ENCODE measurements at regions not wholly inside any gene's neighbourhood (a gene's known extent, or its start where the extent isn't known, plus 50 kb on each side); places are given as distances from the start of the nearest gene placed in this dataset.

DNA sequence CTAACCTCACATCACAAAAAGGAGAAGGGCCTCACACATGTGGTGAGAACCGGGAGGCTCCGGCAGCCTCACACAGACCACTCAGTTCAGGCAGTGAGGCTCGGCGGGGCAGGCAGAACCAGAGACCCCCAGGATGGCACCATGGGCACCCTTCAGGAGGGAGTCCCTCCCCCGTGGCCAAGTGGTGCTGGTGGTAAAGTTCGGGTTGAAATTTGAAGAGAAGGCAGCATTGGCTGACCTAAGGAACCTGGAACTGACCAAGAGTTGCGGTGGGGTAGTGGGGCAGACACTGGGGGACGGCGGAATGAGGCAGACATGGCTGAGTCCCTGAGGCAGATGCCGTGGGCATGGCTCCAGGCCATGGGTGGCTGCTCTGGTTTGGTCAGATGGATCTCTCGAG, 239.3 kb upstream of the MYT1L start:
- Mint-ChIP-seq H3K4me1 (no peaks in the 10 kb centered on the region), H3K36me3 (ENCODE audit: low read depth) (no peaks in the 10 kb centered on the region), H3K27me3 (no peaks in the 10 kb centered on the region), H3K9me3 (no peaks in the 10 kb centered on the region), H3K27ac (no peak overlapping the region), H3K4me3 (no peak overlapping the region)
- ChIA-PET POLR2A (no interaction called here), CTCF (interaction anchor here (0.6 kb wide), 1 partner anchor 489 kb away, joined by 3 read pairs; no protein-coding TSS in a partner anchor)
- no peak for DNase-seq

DNA sequence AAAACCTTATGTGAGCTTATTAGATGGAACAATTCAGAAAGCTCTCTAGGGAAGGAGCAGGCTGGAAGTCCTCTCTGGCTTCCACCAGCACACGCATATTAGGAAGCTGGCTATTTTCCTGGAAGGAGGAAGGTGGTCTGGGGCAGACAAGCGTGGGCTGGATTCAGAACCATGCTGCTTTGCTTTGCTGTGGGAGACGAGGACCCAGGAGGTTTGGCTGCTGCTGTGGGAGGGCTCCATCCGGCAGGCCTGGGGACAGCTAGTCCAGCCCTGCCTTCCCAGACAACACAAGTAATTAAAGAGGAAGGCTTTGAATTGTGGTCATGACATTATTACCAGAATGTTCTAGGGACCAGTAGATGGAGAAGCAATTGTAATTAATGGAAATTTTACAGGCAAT, 238.8 kb upstream of the MYT1L start:
- ChIA-PET CTCF (interaction anchor here (0.6 kb wide), 1 partner anchor 490 kb away, joined by 3 read pairs; no protein-coding TSS in a partner anchor), POLR2A (no interaction called here)
- Mint-ChIP-seq H3K27ac (no peak overlapping the region), H3K4me1 (no peaks in the 10 kb centered on the region), H3K36me3 (ENCODE audit: low read depth) (no peaks in the 10 kb centered on the region), H3K27me3 (no peaks in the 10 kb centered on the region), H3K9me3 (no peaks in the 10 kb centered on the region), H3K4me3 (no peak overlapping the region)
- DNase-seq, result no peak

DNA sequence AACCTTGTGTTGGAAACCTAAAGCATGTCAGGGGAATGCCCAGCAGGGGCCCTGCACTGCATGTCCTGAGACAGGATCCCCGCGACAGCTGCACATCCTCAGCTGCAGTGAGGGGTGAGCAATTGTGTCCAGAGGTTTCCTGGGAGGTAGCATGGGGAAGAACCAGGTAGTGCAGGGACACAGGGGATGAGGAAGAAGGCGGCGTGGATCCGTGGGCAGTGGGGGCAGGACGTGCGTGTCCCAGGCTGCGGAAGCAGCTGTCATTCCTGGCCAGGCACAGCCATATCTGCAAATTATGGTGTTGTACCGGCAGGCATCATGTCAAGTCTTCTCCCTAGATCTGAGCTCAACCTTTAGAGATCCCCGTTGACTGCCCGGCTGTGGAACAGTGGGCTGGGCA, 238.2 kb upstream of the MYT1L start:
- Mint-ChIP-seq H3K36me3 (ENCODE audit: low read depth) (no peaks in the 10 kb centered on the region), H3K27ac (no peak overlapping the region), H3K27me3 (no peaks in the 10 kb centered on the region), H3K4me1 (no peaks in the 10 kb centered on the region), H3K9me3 (no peaks in the 10 kb centered on the region), H3K4me3 (no peak overlapping the region)
- CTCF ChIA-PET, result no interaction called here
- POLR2A ChIA-PET, result no interaction called here
- no peak for DNase-seq

DNA sequence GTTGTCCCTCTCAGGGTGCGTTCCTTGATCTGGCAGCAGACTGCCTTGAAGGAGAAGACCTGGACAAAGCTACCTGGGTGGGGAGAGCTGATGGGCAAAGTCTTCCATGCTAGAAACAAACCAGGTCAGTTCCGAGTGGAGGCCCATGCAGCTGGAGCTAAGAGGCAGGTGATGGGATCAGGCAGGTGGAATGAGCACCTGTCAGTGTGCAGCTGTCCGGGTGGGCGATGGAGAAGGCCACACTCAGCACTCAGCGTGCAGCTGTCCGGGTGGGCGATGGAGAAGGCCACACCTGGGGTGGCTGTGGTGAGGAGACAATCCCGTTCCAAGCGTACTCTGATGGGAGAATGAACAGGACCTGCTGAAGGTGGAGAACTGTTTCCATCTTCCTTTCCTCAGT, 237.3 kb upstream of the MYT1L start:
- Mint-ChIP-seq H3K9me3 (no peaks in the 10 kb centered on the region), H3K27ac (no peak overlapping the region), H3K4me3 (no peak overlapping the region), H3K36me3 (ENCODE audit: low read depth) (no peaks in the 10 kb centered on the region), H3K27me3 (no peaks in the 10 kb centered on the region), H3K4me1 (no peaks in the 10 kb centered on the region)
- no peak for DNase-seq
- ChIA-PET POLR2A (no interaction called here), CTCF (no interaction called here)

DNA sequence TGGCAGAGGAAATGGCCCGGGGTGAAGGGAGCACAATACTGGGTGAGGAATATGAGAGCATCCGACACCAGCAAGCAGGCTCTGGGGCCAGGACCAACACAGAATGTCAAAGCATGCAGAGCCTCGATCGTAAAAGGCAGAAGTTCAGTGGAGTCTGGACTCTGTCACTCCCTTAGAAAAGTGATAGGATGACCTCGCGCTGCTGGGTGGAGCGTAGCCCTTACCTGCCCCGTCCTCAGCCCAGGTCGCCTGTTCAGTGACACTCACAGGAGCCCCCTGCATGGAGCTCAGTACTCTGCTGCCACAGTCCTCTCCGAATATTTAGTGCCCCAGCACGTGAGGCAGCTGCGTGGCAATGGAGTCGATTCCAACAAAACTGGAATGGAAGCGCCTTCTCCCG, 236.7 kb upstream of the MYT1L start:
- H3K36me3 Mint-ChIP-seq (ENCODE audit: low read depth), result no peaks in the 10 kb centered on the region
- H3K27ac Mint-ChIP-seq, result no peak overlapping the region
- no peaks in the 10 kb centered on the region for H3K4me1 Mint-ChIP-seq
- DNase-seq, result no peak
- H3K9me3 Mint-ChIP-seq, result no peaks in the 10 kb centered on the region
- H3K27me3 Mint-ChIP-seq, result no peaks in the 10 kb centered on the region
- ChIA-PET POLR2A (no interaction called here), CTCF (no interaction called here)
- no peak overlapping the region for H3K4me3 Mint-ChIP-seq

DNA sequence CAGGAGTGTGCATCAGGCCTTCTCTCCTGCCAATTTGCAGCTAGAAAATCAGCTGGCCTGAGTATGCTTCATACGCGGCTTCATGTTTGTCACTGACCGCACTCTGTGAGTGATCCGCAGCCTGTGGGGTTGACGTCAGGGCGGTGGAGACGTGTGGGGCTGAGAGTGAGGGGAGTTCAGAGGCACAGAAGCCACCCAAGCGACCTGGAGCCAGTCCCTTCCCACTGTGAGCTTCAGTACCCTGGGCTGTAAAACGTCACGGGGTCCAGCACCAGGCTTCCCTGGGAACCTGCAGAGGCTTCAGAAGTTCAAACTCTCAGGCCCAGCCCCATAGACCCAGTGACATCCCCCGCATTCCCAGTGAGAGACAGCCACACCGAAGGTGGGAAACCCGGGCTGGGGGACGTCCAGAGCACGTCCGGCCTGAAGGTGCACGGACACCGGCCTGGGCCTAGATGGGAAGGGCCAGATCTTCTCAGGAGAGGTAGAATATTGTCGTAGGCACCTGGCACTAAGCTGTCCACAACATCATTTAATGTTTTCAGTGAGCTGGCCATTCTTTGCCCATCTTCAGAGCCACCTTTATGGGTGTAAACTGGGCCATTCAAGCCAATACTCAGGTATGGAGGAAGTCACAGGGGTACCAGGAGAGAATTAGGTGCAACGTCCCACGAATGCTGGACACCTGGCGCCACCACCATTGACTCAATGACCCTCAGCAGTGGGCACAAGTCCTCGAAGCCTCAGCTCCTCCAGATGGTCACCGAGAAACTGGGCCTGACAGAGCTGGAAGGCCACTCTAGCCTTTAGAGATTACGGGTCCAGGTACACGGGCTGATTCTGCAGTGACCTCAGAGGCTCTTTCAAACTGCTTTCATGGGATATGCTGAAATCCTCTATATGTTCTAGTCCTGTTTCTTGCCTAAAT, 235.6 kb upstream of the MYT1L start:
- POLR2A ChIA-PET, result no interaction called here
- no peaks in the 10 kb centered on the region for H3K4me1 Mint-ChIP-seq

DNA sequence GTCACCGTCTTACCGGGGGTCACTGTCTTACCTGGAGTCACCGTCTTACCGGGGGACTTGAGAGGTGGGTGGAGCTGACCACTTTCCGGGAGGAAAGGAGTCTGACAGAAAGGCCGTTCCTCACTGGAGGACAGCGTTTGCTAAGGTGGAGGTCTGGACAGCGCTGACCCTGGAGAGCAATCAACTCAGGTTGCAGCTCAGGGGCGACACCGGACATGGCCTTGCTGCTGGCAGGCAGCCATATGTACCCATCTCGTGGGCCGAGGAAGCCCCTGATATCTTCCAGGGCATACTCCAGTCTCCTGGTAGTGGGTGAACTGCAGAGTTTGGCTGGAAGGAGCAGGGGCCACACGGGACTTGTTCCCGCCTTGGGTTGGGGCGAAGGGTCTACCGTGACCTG, 234.6 kb upstream of the MYT1L start:
- CTCF ChIA-PET, result no interaction called here
- Mint-ChIP-seq H3K27me3 (no peaks in the 10 kb centered on the region), H3K9me3 (no peaks in the 10 kb centered on the region), H3K4me1 (no peaks in the 10 kb centered on the region), H3K36me3 (ENCODE audit: low read depth) (no peaks in the 10 kb centered on the region), H3K4me3 (no peak overlapping the region), H3K27ac (no peak overlapping the region)
- no peak for DNase-seq
- POLR2A ChIA-PET, result no interaction called here

More for the DNA sequence above, 235.6 kb upstream of the MYT1L start:
- Mint-ChIP-seq H3K27me3 (no peaks in the 10 kb centered on the region), H3K9me3 (no peaks in the 10 kb centered on the region), H3K4me3 (no peak overlapping the region), H3K36me3 (ENCODE audit: low read depth) (no peaks in the 10 kb centered on the region), H3K27ac (no peak overlapping the region)
- no peak for DNase-seq
- CTCF ChIA-PET, result no interaction called here

DNA sequence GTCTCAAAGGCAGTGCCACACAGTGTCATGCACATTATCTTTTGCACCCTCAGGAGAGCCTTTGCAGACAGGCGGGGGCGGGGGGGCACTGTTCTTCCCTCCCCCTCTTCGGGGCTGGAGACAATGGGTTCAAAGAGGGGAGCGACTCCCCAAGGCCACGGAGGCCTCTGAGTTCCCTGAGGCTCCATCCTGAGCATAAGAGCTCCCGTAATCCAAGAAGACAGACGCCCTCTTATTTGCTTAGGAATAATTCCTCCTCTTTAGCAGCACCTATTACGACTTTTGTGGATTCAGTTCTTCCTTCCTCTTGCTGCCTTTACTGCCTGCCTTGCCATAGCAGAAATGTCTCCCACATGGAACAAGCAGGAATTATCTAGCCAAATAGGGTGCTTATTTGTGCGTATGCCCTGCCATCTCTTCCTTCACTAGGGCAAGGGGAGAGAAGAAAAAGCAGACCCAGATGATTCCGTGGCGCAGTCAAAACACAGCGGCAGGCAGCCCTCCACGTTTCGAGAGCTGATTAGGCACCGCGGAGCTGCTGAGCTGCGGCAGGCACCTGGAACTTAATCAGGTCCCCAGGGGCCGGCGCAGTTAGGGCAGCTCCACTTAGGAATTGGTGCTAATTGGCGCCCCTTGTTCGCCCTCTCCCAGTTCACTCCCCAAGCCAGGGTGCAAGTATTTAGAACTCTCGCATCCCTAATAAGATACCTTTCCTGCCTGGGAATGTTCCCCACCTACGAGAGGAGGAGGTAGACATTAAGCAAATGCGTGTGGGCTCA, 233.4 kb upstream of the MYT1L start:
- no peaks in the 10 kb centered on the region for H3K36me3 Mint-ChIP-seq (ENCODE audit: low read depth)
- CTCF ChIA-PET, result no interaction called here
- no peak overlapping the region for H3K27ac Mint-ChIP-seq
- H3K9me3 Mint-ChIP-seq, result no peaks in the 10 kb centered on the region
- no peak overlapping the region for H3K4me3 Mint-ChIP-seq
- H3K27me3 Mint-ChIP-seq, result no peaks in the 10 kb centered on the region
- DNase-seq, result no peak
- POLR2A ChIA-PET, result no interaction called here
- no peaks in the 10 kb centered on the region for H3K4me1 Mint-ChIP-seq

DNA sequence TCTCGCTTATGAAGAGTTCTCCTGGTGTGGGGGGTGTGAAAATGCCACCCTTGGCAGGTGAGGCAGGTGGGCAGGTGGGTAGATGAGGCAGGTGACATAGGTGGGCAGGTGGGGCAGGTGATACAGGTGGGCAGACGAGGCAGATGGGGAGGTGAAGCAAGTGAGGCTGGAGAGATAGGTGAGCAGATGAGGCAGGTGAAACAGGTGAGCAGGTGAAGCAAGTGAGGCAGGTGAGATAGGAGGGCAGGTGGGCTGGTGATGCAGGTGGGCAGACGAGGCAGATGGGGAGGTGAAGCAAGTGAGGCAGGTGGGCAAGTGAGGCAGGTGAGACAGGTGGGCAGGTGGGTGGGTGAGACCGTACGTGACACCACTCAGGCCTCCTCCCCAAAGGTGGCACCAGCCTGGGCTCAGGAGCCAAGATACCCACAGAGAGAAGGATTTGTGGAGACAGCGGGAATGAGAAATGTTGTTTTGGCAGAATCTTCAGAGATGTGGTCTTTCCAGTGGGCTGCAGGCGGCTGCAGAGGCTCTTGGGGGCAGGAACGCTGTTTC, 232.3 kb upstream of the MYT1L start:
- POLR2A ChIA-PET, result no interaction called here
- Mint-ChIP-seq H3K9me3 (no peaks in the 10 kb centered on the region), H3K27me3 (no peaks in the 10 kb centered on the region), H3K4me1 (no peaks in the 10 kb centered on the region), H3K27ac (no peak overlapping the region), H3K4me3 (no peak overlapping the region), H3K36me3 (ENCODE audit: low read depth) (no peaks in the 10 kb centered on the region)
- no peak for DNase-seq
- CTCF ChIA-PET, result no interaction called here

DNA sequence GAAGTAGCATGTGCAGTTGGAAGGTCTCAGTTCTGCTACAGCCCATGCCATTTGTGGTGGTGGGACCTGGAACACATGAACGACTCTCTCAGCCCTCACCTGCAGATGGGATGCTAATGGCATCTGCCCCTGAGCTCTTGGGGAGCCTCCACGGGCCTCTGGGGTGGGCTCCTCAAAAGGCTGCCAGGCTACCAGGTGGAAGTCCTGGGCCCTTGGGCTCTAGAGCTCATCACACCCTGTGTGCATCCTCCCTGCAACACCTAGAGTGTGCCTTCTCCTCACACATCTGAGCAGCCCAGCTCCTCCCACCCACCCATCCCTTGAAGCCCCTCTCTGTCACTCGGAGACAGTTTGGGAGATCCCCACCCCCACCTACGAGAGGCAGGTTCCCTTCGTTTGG, 231.8 kb upstream of the MYT1L start:
- H3K9me3 Mint-ChIP-seq, result no peaks in the 10 kb centered on the region
- ChIA-PET POLR2A (no interaction called here), CTCF (interaction anchor here (0.7 kb wide), 1 partner anchor 1494 kb away, joined by 3 read pairs; no protein-coding TSS in a partner anchor)
- no peak overlapping the region for H3K27ac Mint-ChIP-seq
- no peak for DNase-seq
- no peak overlapping the region for H3K4me3 Mint-ChIP-seq
- H3K36me3 Mint-ChIP-seq (ENCODE audit: low read depth), result no peaks in the 10 kb centered on the region
- H3K27me3 Mint-ChIP-seq, result no peaks in the 10 kb centered on the region
- no peaks in the 10 kb centered on the region for H3K4me1 Mint-ChIP-seq

DNA sequence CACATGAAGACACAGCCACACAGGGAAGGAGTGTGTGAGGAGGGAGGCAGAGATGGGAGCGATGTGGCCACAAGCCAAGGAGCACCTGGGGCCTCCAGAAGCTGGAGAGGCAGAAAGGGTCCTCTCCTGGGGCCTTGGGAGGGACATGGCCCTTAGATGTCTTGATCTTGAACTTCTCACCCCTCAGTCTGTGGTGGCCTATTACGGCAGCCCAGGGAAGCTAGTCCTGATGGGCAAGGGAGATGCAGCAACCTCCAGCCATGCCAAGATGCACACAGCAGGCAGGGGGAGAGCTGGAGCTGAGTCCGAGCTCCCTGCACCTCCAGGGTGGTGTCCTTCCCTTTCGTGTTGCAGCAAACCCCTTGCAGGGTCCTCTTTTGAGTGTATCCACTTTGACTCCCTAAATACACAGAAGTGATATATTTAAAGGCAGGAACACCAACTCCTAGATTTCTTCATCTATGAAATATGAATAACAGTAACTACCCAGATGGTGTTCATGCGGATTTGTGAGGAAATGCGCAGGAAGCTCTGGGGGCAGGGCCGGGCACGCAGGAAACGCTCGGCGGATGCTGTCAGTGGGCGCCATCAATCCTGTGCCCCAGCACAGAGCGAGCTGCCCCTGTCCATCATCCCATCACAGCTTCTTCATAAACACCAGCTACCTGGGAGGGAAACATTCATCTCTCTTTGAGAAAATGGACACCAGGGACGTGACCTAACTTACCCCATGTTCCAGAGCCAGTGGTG, 230.4 kb upstream of the MYT1L start:
- no peak overlapping the region for H3K27ac Mint-ChIP-seq
- ChIA-PET CTCF (no interaction called here), POLR2A (no interaction called here)
- no peaks in the 10 kb centered on the region for H3K9me3 Mint-ChIP-seq
- no peaks in the 10 kb centered on the region for H3K4me1 Mint-ChIP-seq
- no peaks in the 10 kb centered on the region for H3K36me3 Mint-ChIP-seq (ENCODE audit: low read depth)
- no peak for DNase-seq
- no peaks in the 10 kb centered on the region for H3K27me3 Mint-ChIP-seq
- no peak overlapping the region for H3K4me3 Mint-ChIP-seq

DNA sequence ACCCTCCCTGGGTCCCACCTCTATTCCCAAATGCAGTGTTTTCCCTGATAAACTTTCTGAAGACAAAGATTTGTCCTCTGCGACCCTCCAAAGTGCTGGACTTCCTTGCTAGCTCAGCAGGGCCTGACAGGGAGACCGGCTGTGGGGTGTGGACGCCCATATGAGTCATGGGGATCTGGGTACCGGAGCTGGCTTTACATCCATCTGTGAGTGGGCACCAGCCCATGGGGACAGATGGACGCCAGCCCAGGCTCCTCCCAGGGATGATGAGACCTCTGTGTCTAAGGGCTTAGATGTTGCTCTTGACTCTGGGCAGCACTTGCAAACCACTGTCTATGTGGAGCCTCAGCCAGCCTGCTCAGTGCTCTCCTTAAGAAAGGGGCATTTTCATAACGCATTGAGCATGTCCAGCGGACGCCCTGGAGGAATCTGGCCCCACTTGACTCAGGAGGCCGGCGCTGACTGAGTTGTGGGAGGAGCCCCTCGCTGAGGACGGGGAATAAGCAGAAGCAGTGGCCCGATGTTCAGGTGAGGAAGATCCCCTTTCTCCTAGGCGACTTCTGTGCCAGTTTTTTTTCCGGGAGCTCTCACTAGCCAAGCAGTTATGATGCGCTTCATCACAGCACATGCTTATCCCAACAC, 229.4 kb upstream of the MYT1L start:
- H3K4me1 Mint-ChIP-seq, result no peaks in the 10 kb centered on the region
- DNase-seq, result no peak
- no peak overlapping the region for H3K4me3 Mint-ChIP-seq
- CTCF ChIA-PET, result no interaction called here
- peaks cover 2% of the 10 kb centered on the region for H3K9me3 Mint-ChIP-seq
- POLR2A ChIA-PET, result no interaction called here
- H3K27ac Mint-ChIP-seq, result no peak overlapping the region
- no peaks in the 10 kb centered on the region for H3K27me3 Mint-ChIP-seq
- no peaks in the 10 kb centered on the region for H3K36me3 Mint-ChIP-seq (ENCODE audit: low read depth)

Data from activated CD4-positive, alpha-beta T cell treated with anti-CD3 and anti-CD28 coated beads, Interleukin-2, amount 10 ng/mL, durations not matched to agents 7 days and 5 days (primary cell).